ENCODE measurements at regions not wholly inside any gene's neighbourhood (a gene's known extent, or its start where the extent isn't known, plus 50 kb on each side); places are given as distances from the start of the nearest gene placed in this dataset.

- no peak for DNase-seq
These were observed 137.6 kb upstream of the SSTR1 start for GRCh38 chr14:38070061-38070588.

GRCh38 chr14:38073641-38074040 is 134.1 kb upstream of the SSTR1 start:
- peak; percentile 39 for DNase-seq

GRCh38 chr14:38074081-38074480 is 133.6 kb upstream of the SSTR1 start:
- no peak for DNase-seq

GRCh38 chr14:38074754-38075153 is 132.9 kb upstream of the SSTR1 start:
- DNase-seq, result no peak

- no peak for DNase-seq
These were observed 129.3 kb upstream of the SSTR1 start for GRCh38 chr14:38078393-38078792.

- DNase-seq, result peak; percentile 46
These were observed 128.4 kb upstream of the SSTR1 start for GRCh38 chr14:38079268-38079667.

- DNase-seq, result no peak
These were observed 127.8 kb upstream of the SSTR1 start for GRCh38 chr14:38079886-38080285.

- DNase-seq, result no peak
These were observed 127.0 kb upstream of the SSTR1 start for GRCh38 chr14:38080696-38081095.

- no peak for DNase-seq
These were observed 124.7 kb upstream of the SSTR1 start for GRCh38 chr14:38083039-38083438.

- DNase-seq, result no peak
These were observed 118.6 kb upstream of the SSTR1 start for GRCh38 chr14:38089123-38089522.

GRCh38 chr14:38090506-38090905 is 117.2 kb upstream of the SSTR1 start:
- DNase-seq, result no peak

GRCh38 chr14:38098074-38098836 is 109.4 kb upstream of the SSTR1 start:
- peak; percentile 86 for DNase-seq

- no peak for DNase-seq
These were observed 106.0 kb upstream of the SSTR1 start for GRCh38 chr14:38101679-38102078.

GRCh38 chr14:38103542-38104225 is 104.0 kb upstream of the SSTR1 start:
- no peak for DNase-seq

- DNase-seq, result no peak
These were observed 102.5 kb upstream of the SSTR1 start for GRCh38 chr14:38105106-38105702.

- no peak for DNase-seq
These were observed 100.5 kb upstream of the SSTR1 start for GRCh38 chr14:38107216-38107631.

GRCh38 chr14:38108681-38109080 is 99.0 kb upstream of the SSTR1 start:
- DNase-seq, result peak; percentile 85

GRCh38 chr14:38110258-38110657 is 97.4 kb upstream of the SSTR1 start:
- no peak for DNase-seq

- DNase-seq, result no peak
These were observed 96.7 kb upstream of the SSTR1 start for GRCh38 chr14:38111046-38111445.

- no peak for DNase-seq
These were observed 94.2 kb upstream of the SSTR1 start for GRCh38 chr14:38113546-38113945.

- DNase-seq, result no peak
These were observed 90.8 kb upstream of the SSTR1 start for GRCh38 chr14:38116895-38117294.

GRCh38 chr14:38120109-38120508 is 87.6 kb upstream of the SSTR1 start:
- DNase-seq, result no peak

- DNase-seq, result no peak
These were observed 86.2 kb upstream of the SSTR1 start for GRCh38 chr14:38121320-38122020.

Measured in fibroblast of skin of right quadriceps (primary cell).